ENCODE measurements at regions not wholly inside any gene's neighbourhood (a gene's known extent, or its start where the extent isn't known, plus 50 kb on each side); places are given as distances from the start of the nearest gene placed in this dataset.
"Not testable (repeated sequence)": the region's sequence is repeated elsewhere in the genome, so short reads cannot be mapped to it uniquely, and the experiment has no call there.

GRCh38 chrX:96561129-96561528 is 123.5 kb upstream of the DIAPH2 start:
- TF ChIP-seq PBX3, CTCF, NR3C1, HDAC2 (IDR thresholded peaks at IDR 0.05): not testable (repeated sequence)
